ENCODE measurements at regions not wholly inside any gene's neighbourhood (a gene's known extent, or its start where the extent isn't known, plus 50 kb on each side); places are given as distances from the start of the nearest gene placed in this dataset.

GRCh38 chr4:57635910-57636309 lies 525.7 kb upstream of the IGFBP7 start:
- TF ChIP-seq, protein P1, sequence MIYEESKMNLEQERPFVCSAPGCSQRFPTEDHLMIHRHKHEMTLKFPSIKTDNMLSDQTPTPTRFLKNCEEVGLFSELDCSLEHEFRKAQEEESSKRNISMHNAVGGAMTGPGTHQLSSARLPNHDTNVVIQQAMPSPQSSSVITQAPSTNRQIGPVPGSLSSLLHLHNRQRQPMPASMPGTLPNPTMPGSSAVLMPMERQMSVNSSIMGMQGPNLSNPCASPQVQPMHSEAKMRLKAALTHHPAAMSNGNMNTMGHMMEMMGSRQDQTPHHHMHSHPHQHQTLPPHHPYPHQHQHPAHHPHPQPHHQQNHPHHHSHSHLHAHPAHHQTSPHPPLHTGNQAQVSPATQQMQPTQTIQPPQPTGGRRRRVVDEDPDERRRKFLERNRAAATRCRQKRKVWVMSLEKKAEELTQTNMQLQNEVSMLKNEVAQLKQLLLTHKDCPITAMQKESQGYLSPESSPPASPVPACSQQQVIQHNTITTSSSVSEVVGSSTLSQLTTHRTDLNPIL (CRISPR knock-in tag; IDR thresholded peaks at IDR 0.05; ENCODE audit: low read depth) = no peak
- TF ChIP-seq, protein P2, sequence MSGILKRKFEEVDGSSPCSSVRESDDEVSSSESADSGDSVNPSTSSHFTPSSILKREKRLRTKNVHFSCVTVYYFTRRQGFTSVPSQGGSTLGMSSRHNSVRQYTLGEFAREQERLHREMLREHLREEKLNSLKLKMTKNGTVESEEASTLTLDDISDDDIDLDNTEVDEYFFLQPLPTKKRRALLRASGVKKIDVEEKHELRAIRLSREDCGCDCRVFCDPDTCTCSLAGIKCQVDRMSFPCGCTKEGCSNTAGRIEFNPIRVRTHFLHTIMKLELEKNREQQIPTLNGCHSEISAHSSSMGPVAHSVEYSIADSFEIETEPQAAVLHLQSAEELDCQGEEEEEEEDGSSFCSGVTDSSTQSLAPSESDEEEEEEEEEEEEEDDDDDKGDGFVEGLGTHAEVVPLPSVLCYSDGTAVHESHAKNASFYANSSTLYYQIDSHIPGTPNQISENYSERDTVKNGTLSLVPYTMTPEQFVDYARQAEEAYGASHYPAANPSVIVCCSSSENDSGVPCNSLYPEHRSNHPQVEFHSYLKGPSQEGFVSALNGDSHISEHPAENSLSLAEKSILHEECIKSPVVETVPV (CRISPR knock-in tag; IDR thresholded peaks at IDR 0.05) = no peak
- TF ChIP-seq BACH2 (CRISPR knock-in tag; IDR thresholded peaks at IDR 0.05; ENCODE audit: borderline replicate concordance) (no peak), ZNF565 (CRISPR knock-in tag; conservative IDR thresholded peaks at IDR 0.05; ENCODE audit: low read depth) (no peak), ISL1 (CRISPR knock-in tag; IDR thresholded peaks at IDR 0.05) (no peak)
- TF ChIP-seq, protein P3, sequence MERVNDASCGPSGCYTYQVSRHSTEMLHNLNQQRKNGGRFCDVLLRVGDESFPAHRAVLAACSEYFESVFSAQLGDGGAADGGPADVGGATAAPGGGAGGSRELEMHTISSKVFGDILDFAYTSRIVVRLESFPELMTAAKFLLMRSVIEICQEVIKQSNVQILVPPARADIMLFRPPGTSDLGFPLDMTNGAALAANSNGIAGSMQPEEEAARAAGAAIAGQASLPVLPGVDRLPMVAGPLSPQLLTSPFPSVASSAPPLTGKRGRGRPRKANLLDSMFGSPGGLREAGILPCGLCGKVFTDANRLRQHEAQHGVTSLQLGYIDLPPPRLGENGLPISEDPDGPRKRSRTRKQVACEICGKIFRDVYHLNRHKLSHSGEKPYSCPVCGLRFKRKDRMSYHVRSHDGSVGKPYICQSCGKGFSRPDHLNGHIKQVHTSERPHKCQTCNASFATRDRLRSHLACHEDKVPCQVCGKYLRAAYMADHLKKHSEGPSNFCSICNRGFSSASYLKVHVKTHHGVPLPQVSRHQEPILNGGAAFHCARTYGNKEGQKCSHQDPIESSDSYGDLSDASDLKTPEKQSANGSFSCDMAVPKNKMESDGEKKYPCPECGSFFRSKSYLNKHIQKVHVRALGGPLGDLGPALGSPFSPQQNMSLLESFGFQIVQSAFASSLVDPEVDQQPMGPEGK (CRISPR knock-in tag; IDR thresholded peaks at IDR 0.05; ENCODE audit: borderline replicate concordance) = no peak
- ATAC-seq = no peak

DNA sequence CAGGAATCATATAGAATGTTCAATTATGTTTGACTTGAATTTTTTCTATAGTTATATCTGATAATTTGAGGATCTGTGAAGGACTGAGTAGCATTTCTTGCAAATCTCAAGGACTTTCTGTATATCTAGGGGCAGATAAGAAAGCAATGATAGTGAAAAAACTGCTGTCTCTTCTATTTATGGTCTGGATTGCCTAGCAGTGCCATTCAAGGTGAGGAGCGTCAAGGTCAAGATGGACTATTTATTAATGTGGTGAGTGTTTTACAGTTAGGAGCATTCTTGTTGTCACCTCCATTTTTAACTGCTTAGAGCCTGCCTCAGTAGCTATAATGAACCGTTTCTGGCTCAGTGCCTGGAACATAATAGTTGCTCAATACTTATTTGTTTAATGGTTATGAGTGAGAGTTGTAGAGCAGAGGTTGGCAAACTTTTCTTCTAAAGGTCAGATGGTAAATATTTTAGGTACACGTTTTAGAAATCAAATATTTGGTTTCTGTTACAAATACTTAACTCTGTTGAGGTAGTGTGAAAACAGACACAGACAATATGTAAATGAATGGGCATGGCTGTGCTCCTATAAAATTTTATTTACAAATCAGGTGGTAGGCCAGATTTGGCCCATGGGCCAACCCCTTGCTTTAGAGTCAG lies 523.2 kb upstream of the IGFBP7 start:
- no peak for ATAC-seq
- TF ChIP-seq, protein P4, sequence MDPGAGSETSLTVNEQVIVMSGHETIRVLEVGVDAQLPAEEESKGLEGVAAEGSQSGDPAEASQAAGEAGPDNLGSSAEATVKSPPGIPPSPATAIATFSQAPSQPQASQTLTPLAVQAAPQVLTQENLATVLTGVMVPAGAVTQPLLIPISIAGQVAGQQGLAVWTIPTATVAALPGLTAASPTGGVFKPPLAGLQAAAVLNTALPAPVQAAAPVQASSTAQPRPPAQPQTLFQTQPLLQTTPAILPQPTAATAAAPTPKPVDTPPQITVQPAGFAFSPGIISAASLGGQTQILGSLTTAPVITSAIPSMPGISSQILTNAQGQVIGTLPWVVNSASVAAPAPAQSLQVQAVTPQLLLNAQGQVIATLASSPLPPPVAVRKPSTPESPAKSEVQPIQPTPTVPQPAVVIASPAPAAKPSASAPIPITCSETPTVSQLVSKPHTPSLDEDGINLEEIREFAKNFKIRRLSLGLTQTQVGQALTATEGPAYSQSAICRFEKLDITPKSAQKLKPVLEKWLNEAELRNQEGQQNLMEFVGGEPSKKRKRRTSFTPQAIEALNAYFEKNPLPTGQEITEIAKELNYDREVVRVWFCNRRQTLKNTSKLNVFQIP (CRISPR knock-in tag; IDR thresholded peaks at IDR 0.05; ENCODE audit: borderline replicate concordance, low read depth) = no peak
- no peak for TF ChIP-seq ZNF70 (CRISPR knock-in tag; IDR thresholded peaks at IDR 0.05)
- TF ChIP-seq, protein P3 (CRISPR knock-in tag; IDR thresholded peaks at IDR 0.05; ENCODE audit: borderline replicate concordance) = no peak

GRCh38 chr4:57632564-57632963 lies 522.4 kb upstream of the IGFBP7 start:
- no peak for ATAC-seq
- TF ChIP-seq ZNF8 (CRISPR knock-in tag; IDR thresholded peaks at IDR 0.05) (no peak), TOX (CRISPR knock-in tag; IDR thresholded peaks at IDR 0.05; ENCODE audit: borderline replicate concordance) (no peak), ISL1 (CRISPR knock-in tag; IDR thresholded peaks at IDR 0.05) (no peak), ZNF70 (CRISPR knock-in tag; IDR thresholded peaks at IDR 0.05) (no peak), RARB (CRISPR knock-in tag; IDR thresholded peaks at IDR 0.05) (no peak), SNAI2 (CRISPR knock-in tag; IDR thresholded peaks at IDR 0.05) (no peak), TCF4 (CRISPR knock-in tag; IDR thresholded peaks at IDR 0.05; ENCODE audit: borderline replicate concordance) (no peak), ESRRG (CRISPR knock-in tag; IDR thresholded peaks at IDR 0.05) (no peak), OSR1 (CRISPR knock-in tag; IDR thresholded peaks at IDR 0.05) (no peak), TSHZ2 (CRISPR knock-in tag; IDR thresholded peaks at IDR 0.05) (no peak), ZNF565 (CRISPR knock-in tag; conservative IDR thresholded peaks at IDR 0.05; ENCODE audit: low read depth) (no peak), ZFP30 (CRISPR knock-in tag; IDR thresholded peaks at IDR 0.05) (no peak)
- TF ChIP-seq, protein P1 (CRISPR knock-in tag; IDR thresholded peaks at IDR 0.05; ENCODE audit: low read depth) = no peak
- TF ChIP-seq, protein P2 (CRISPR knock-in tag; IDR thresholded peaks at IDR 0.05) = no peak
- TF ChIP-seq, protein P4 (CRISPR knock-in tag; IDR thresholded peaks at IDR 0.05; ENCODE audit: borderline replicate concordance, low read depth) = no peak
- TF ChIP-seq, protein P3 (CRISPR knock-in tag; IDR thresholded peaks at IDR 0.05; ENCODE audit: borderline replicate concordance) = no peak

All from SK-N-SH treated with all-trans-retinoic acid at 6 μM for 48 hours (cell line).